HEK293 (cell line): ENCODE measurements at regions not wholly inside any gene's neighbourhood (a gene's known extent, or its start where the extent isn't known, plus 50 kb on each side); places are given as distances from the start of the nearest gene placed in this dataset.

Experiments used
- CTCF ChIA-PET: fragments of 350-600 bp; formaldehyde crosslinking; extraction: SDS; loops from one replicate; lab custom pipeline; 2021; ENCODE audit warnings: antibody characterized with exemption; lab: Yijun Ruan, JAX
- POLR2A ChIA-PET: fragments of 300-600 bp; formaldehyde crosslinking; extraction: SDS; loops from one replicate; lab custom pipeline; 2020; ENCODE audit warnings: antibody characterized with exemption, inconsistent platforms; lab: Yijun Ruan, JAX
- H3K27ac ChIP-seq: fragments of 200-500 bp; sonication (Bioruptor generic); 2 replicates; pipeline ENCODE4 v1.5.1; 2014; ENCODE audit warnings: low read depth, low read length, control low read depth, inconsistent platforms; ENCODE audit errors: extremely low read depth
- H3K36me3 ChIP-seq, 2 experiments: fragments of 200-500 bp in 1 of 2; sonication (Bioruptor generic) in 1 of 2; 1 replicate in 1 of 2; 2 replicates in 1 of 2; pipeline ENCODE4 v1.5.1; 2014 to 2017; ENCODE audit warnings: inconsistent platforms in 2 of 2, low read length in 2 of 2; ENCODE audit not compliant: control insufficient read depth in 2 of 2, insufficient read depth in 1 of 2
- H3K4me1 ChIP-seq: fragments of 200-500 bp; sonication (Bioruptor generic); 2 replicates; pipeline ENCODE4 v1.5.1; 2014; ENCODE audit warnings: mild to moderate bottlenecking, low read length, inconsistent platforms; ENCODE audit not compliant: control insufficient read depth, insufficient read depth
- H3K4me3 ChIP-seq: 2 replicates; pipeline ENCODE4 v1.5.1; 2011; ENCODE audit warnings: low read depth, mild to moderate bottlenecking, control low read depth, low read length, moderate library complexity
- H3K9me3 ChIP-seq: fragments of 200-500 bp; sonication (Bioruptor generic); 2 replicates; pipeline ENCODE4 v1.5.1; 2014; ENCODE audit warnings: low read depth, low read length, inconsistent platforms; ENCODE audit not compliant: control insufficient read depth, insufficient read depth
- ATF2 ChIP-seq: fragments of 450-650 bp; formaldehyde crosslinking; IDR thresholded peaks from 2 replicates; pipeline ENCODE4 v1.5.1; 2016; ENCODE audit warnings: missing biosample characterization, missing genetic modification characterization, low read depth
- GLI4 ChIP-seq: fragments of 450-650 bp; formaldehyde crosslinking; IDR thresholded peaks from 2 replicates; pipeline ENCODE4 v1.5.1; 2016; ENCODE audit warnings: missing biosample characterization, missing genetic modification characterization
- RBAK ChIP-seq: fragments of 450-650 bp; formaldehyde crosslinking; IDR thresholded peaks from 2 replicates; pipeline ENCODE4 v1.5.1; 2016; ENCODE audit warnings: missing biosample characterization, missing genetic modification characterization
- REPIN1 ChIP-seq: fragments of 450-650 bp; formaldehyde crosslinking; IDR thresholded peaks from 2 replicates; pipeline ENCODE4 v1.5.1; 2017; ENCODE audit warnings: missing biosample characterization, missing genetic modification characterization, low read depth
- REST ChIP-seq: fragments of 450-650 bp; formaldehyde crosslinking; IDR thresholded peaks from 2 replicates; pipeline ENCODE4 v1.5.1; 2016; ENCODE audit warnings: missing biosample characterization, missing genetic modification characterization
- SETDB1 ChIP-seq: IDR thresholded peaks from one replicate; pipeline ENCODE4 v1.6.1; 2017; ENCODE audit warnings: mild to moderate bottlenecking, low read length, moderate library complexity, mixed read lengths; ENCODE audit not compliant: insufficient read length
- SP2 ChIP-seq: fragments of 450-650 bp; formaldehyde crosslinking; IDR thresholded peaks from 2 replicates; pipeline ENCODE4 v1.5.1; 2016; ENCODE audit warnings: missing biosample characterization, missing genetic modification characterization
- SP7 ChIP-seq: fragments of 450-650 bp; formaldehyde crosslinking; IDR thresholded peaks from 2 replicates; pipeline ENCODE4 v1.5.1; 2016; ENCODE audit warnings: missing biosample characterization, missing genetic modification characterization
- ZBTB26 ChIP-seq: fragments of 450-650 bp; formaldehyde crosslinking; optimal IDR thresholded peaks from 2 replicates; pipeline ENCODE3; 2016; ENCODE audit warnings: missing biosample characterization, mild to moderate bottlenecking, missing genetic modification characterization
- ZBTB6 ChIP-seq: fragments of 450-650 bp; formaldehyde crosslinking; IDR thresholded peaks from 2 replicates; pipeline ENCODE4 v1.5.1; 2017; ENCODE audit warnings: missing biosample characterization, missing genetic modification characterization
- ZNF146 ChIP-seq: fragments of 450-650 bp; formaldehyde crosslinking; IDR thresholded peaks from 2 replicates; pipeline ENCODE4 v1.5.1; 2016; ENCODE audit warnings: missing biosample characterization, missing genetic modification characterization
- ZNF175 ChIP-seq: fragments of 450-650 bp; formaldehyde crosslinking; IDR thresholded peaks from 2 replicates; pipeline ENCODE4 v1.5.1; 2016; ENCODE audit warnings: missing biosample characterization, missing genetic modification characterization
- ZNF2 ChIP-seq: fragments of 450-650 bp; formaldehyde crosslinking; IDR thresholded peaks from 2 replicates; pipeline ENCODE4 v1.5.1; 2016; ENCODE audit warnings: missing biosample characterization, missing genetic modification characterization
- ZNF266 ChIP-seq: fragments of 450-650 bp; formaldehyde crosslinking; IDR thresholded peaks from 2 replicates; pipeline ENCODE4 v1.5.1; 2016; ENCODE audit warnings: missing biosample characterization, missing genetic modification characterization, low read depth
- ZNF335 ChIP-seq: fragments of 450-650 bp; formaldehyde crosslinking; conservative IDR thresholded peaks from 2 replicates; pipeline ENCODE4 v1.5.1; 2016; ENCODE audit warnings: missing biosample characterization, missing genetic modification characterization
- ZNF37A ChIP-seq: fragments of 450-650 bp; IDR thresholded peaks from 2 replicates; pipeline ENCODE4 v1.5.1; 2018; ENCODE audit warnings: missing biosample characterization, missing genetic modification characterization
- ZNF391 ChIP-seq: fragments of 450-650 bp; formaldehyde crosslinking; IDR thresholded peaks from 2 replicates; pipeline ENCODE4 v1.5.1; 2016; ENCODE audit warnings: low read depth, missing biosample characterization, missing genetic modification characterization, borderline replicate concordance
- ZNF404 ChIP-seq: fragments of 450-650 bp; formaldehyde crosslinking; IDR thresholded peaks from 2 replicates; pipeline ENCODE4 v1.5.1; 2017; ENCODE audit warnings: missing biosample characterization, missing genetic modification characterization
- ZNF416 ChIP-seq: fragments of 450-650 bp; formaldehyde crosslinking; IDR thresholded peaks from 2 replicates; pipeline ENCODE4 v1.5.1; 2016; ENCODE audit warnings: missing biosample characterization, missing genetic modification characterization
- ZNF501 ChIP-seq: fragments of 450-650 bp; formaldehyde crosslinking; IDR thresholded peaks from 2 replicates; pipeline ENCODE4 v1.5.1; 2016; ENCODE audit warnings: missing biosample characterization, missing genetic modification characterization
- ZNF654 ChIP-seq: fragments of 450-650 bp; formaldehyde crosslinking; IDR thresholded peaks from 2 replicates; pipeline ENCODE4 v1.5.1; 2016; ENCODE audit warnings: low read depth, missing biosample characterization, missing genetic modification characterization
- ZNF664 ChIP-seq: fragments of 450-650 bp; formaldehyde crosslinking; IDR thresholded peaks from 2 replicates; pipeline ENCODE4 v1.5.1; 2016; ENCODE audit warnings: missing biosample characterization, missing genetic modification characterization
- ZSCAN16 ChIP-seq: fragments of 450-650 bp; formaldehyde crosslinking; IDR thresholded peaks from 2 replicates; pipeline ENCODE4 v1.5.1; 2016; ENCODE audit warnings: missing biosample characterization, missing genetic modification characterization

GRCh38 chr1:57719274-57719673 is 295.4 kb upstream of the DAB1 start (continued):
- TF ChIP-seq REST, result no peak
- no peak for TF ChIP-seq ZSCAN16 (tag by site-specific recombination)
- TF ChIP-seq ZNF266 (tag by site-specific recombination), result no peak
- TF ChIP-seq ZNF37A (tag by site-specific recombination), result no peak
- TF ChIP-seq ZNF404 (tag by site-specific recombination), result no peak
- no peak for TF ChIP-seq ZNF2 (tag by site-specific recombination)
- no peak for TF ChIP-seq ZNF416 (tag by site-specific recombination)
- no peak for TF ChIP-seq ZNF654 (tag by site-specific recombination)
- no peak for TF ChIP-seq ZNF175
- no peak for TF ChIP-seq REPIN1
- TF ChIP-seq RBAK (tag by site-specific recombination), result no peak
- TF ChIP-seq ZNF146 (tag by site-specific recombination), result no peak
- TF ChIP-seq, all 188 proteins: peak for 0

- no peak overlapping the region for H3K4me3 ChIP-seq
- POLR2A ChIA-PET, result no interaction called here
- no peaks in the 10 kb centered on the region for H3K9me3 ChIP-seq
- H3K27ac ChIP-seq, result no peak overlapping the region
- H3K36me3 ChIP-seq, result no peaks in the 10 kb centered on the region
- TF ChIP-seq ZNF335 (no peak), GLI4 (tag by site-specific recombination) (no peak), ZNF501 (tag by site-specific recombination) (no peak), ZBTB6 (no peak), SETDB1 (no peak), ZBTB26 (no peak), ZNF391 (tag by site-specific recombination) (no peak), SP7 (tag by site-specific recombination) (no peak), ZNF664 (tag by site-specific recombination) (no peak), SP2 (tag by site-specific recombination) (no peak), ATF2 (tag by site-specific recombination) (no peak)
- CTCF ChIA-PET, result no interaction called here
- H3K4me1 ChIP-seq, result no peaks in the 10 kb centered on the region
Measured at GRCh38 chr1:57713501-57713900, 289.6 kb upstream of the DAB1 start.
